MM.1S (cell line): ENCODE measurements at regions not wholly inside any gene's neighbourhood (a gene's known extent, or its start where the extent isn't known, plus 50 kb on each side); places are given as distances from the start of the nearest gene placed in this dataset.

ENCODE experiments used
- EZH2 ChIP-seq: fragments of 300-600 bp; sonication (generic); optimal IDR thresholded peaks from 2 replicates; pipeline ENCODE3; 2017; ENCODE audit warnings: low read depth, mild to moderate bottlenecking, antibody characterized with exemption, low read length, mixed read lengths
- TF ChIP-seq, protein P1 (sequence below): fragments of 300-600 bp; sonication (generic); IDR thresholded peaks from 2 replicates; pipeline ENCODE4 v1.5.1; 2016; ENCODE audit warnings: antibody characterized with exemption, low read length, mixed read lengths

DNA sequence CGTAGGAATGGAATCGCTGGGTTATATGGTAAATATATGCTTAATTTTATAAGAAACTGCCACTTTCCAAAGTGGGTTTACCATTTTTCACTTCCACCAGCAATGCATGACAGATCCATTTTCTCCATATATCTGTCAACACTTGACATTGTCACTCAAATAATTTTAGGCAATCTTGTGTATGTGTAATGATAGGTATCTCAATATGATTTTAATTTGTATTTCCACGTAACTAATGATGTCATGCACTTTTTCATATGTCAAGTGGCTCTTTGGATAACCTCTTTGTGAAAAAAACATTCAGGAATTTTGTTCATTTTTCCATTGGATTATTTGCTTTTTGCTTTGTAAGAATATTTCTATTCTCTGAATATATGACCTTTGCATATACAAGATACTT is 419.9 kb downstream of the BTBD3 start:
- TF ChIP-seq, protein P1, sequence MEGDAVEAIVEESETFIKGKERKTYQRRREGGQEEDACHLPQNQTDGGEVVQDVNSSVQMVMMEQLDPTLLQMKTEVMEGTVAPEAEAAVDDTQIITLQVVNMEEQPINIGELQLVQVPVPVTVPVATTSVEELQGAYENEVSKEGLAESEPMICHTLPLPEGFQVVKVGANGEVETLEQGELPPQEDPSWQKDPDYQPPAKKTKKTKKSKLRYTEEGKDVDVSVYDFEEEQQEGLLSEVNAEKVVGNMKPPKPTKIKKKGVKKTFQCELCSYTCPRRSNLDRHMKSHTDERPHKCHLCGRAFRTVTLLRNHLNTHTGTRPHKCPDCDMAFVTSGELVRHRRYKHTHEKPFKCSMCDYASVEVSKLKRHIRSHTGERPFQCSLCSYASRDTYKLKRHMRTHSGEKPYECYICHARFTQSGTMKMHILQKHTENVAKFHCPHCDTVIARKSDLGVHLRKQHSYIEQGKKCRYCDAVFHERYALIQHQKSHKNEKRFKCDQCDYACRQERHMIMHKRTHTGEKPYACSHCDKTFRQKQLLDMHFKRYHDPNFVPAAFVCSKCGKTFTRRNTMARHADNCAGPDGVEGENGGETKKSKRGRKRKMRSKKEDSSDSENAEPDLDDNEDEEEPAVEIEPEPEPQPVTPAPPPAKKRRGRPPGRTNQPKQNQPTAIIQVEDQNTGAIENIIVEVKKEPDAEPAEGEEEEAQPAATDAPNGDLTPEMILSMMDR = no peak
- TF ChIP-seq EZH2 = no peak
